Caco-2 (cell line): ENCODE measurements at regions not wholly inside any gene's neighbourhood (a gene's known extent, or its start where the extent isn't known, plus 50 kb on each side); places are given as distances from the start of the nearest gene placed in this dataset.

ENCODE experiments used
- BruUV-seq: library from RNA; stranded (reverse); fragments of 400-500 nt; replicated peaks from 2 replicates; lab custom pipeline; 2021; lab: Mats Ljungman, UMichigan
- CTCF ChIA-PET: fragments of 300-600 bp; sonication (Branson Sonifier 250); formaldehyde crosslinking; loops from one replicate; lab custom pipeline; 2022; ENCODE audit warnings: antibody characterized with exemption; lab: Charles Lee
- POLR2A ChIA-PET: fragments of 300-600 bp; sonication (Branson Sonifier 250); formaldehyde crosslinking; loops from one replicate; lab custom pipeline; 2022; ENCODE audit warnings: antibody characterized with exemption; lab: Charles Lee
- DNase-seq, 2 experiments: peaks; one replicate each; pipeline versions ENCODE4 v3.0.0 to v3.0.0-alpha.2; 2020 to 2022
- H3K27me3 ChIP-seq: replicated peaks from 2 replicates; pipeline ENCODE4 v1.6.0; 2011; ENCODE audit warnings: low read length; ENCODE audit not compliant: control insufficient read depth, insufficient read depth
- H3K36me3 ChIP-seq: 2 replicates; pipeline ENCODE4 v1.5.1; 2011; ENCODE audit warnings: low read length; ENCODE audit not compliant: control insufficient read depth, insufficient read depth
- H3K4me1 ChIP-seq: fragments of 250-450 bp; sonication (Bioruptor Pico); 2 replicates; pipeline ENCODE4 v1.5.1; 2020; ENCODE audit warnings: mild to moderate bottlenecking
- H3K4me3 ChIP-seq: 2 replicates; pipeline ENCODE4 v1.5.1; 2011; ENCODE audit warnings: low read depth, mild to moderate bottlenecking, control low read depth, low read length
- H3K9me3 ChIP-seq: fragments of 250-450 bp; sonication (Bioruptor Pico); 2 replicates; pipeline ENCODE4 v1.5.1; 2020; ENCODE audit warnings: mild to moderate bottlenecking, moderate library complexity
- H3K27ac Mint-ChIP-seq: one replicate; pipeline ENCODE4 v1.8.0; 2022; ENCODE audit warnings: mixed read lengths; ENCODE audit not compliant: unreplicated experiment
- H3K27me3 Mint-ChIP-seq: one replicate; pipeline ENCODE4 v1.8.0; 2022; ENCODE audit warnings: mixed read lengths; ENCODE audit not compliant: insufficient read depth, unreplicated experiment
- H3K36me3 Mint-ChIP-seq: one replicate; pipeline ENCODE4 v1.8.0; 2022; ENCODE audit warnings: mild to moderate bottlenecking, mixed read lengths; ENCODE audit not compliant: insufficient read depth, unreplicated experiment
- H3K4me1 Mint-ChIP-seq: one replicate; pipeline ENCODE4 v1.8.0; 2022; ENCODE audit warnings: low read depth, mixed read lengths; ENCODE audit not compliant: unreplicated experiment
- H3K4me3 Mint-ChIP-seq: one replicate; pipeline ENCODE4 v1.8.0; 2022; ENCODE audit warnings: mild to moderate bottlenecking, moderate library complexity, mixed read lengths; ENCODE audit not compliant: unreplicated experiment
- H3K9me3 Mint-ChIP-seq: one replicate; pipeline ENCODE4 v1.8.0; 2022; ENCODE audit warnings: mixed read lengths; ENCODE audit not compliant: unreplicated experiment
- intact Hi-C: fragments of 100-400 bp; cut with micrococcal nuclease; formaldehyde crosslinking; loops from one replicate; pipeline ENCODE4 v1.10.0; 2022; ENCODE audit not compliant: unreplicated experiment
- TF ChIP-seq, protein P1 (sequence below), 2 experiments: fragments of 200-600 bp in 1 of 2; IDR thresholded peaks; 1 replicate in 1 of 2; 2 replicates in 1 of 2; pipeline versions ENCODE4 v1.5.1 to v1.8.0; 2011 to 2022; ENCODE audit warnings: antibody characterized with exemption in 1 of 2, control low read depth in 1 of 2, inconsistent platforms in 1 of 2, low read depth in 1 of 2, low read length in 1 of 2, mild to moderate bottlenecking in 1 of 2, moderate library complexity in 1 of 2; ENCODE audit not compliant: insufficient read depth in 1 of 2, severe bottlenecking in 1 of 2, unreplicated experiment in 1 of 2

DNA sequence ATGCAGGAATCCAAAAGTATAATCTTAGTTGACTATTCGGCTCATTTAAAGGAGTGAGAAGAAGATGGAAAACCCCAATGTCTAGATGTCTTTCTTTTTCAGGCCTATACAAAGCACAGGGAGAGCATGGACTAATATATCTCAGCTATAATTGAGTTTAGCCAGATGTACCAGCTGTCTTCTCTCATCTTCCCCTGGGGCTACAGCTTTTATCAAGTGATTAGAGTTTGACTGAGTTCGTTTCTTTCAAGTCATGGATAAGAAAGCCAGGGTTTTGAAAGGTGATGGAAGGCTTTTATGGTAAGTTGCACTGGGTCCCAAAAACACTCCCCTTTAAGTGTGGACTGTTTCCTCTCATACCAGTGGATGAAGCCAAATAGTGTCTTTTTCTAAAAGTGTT is 1172.8 kb upstream of the TENM4 start:
- Histone ChIP-seq H3K4me3 (no peak overlapping the region), H3K9me3 (no peaks in the 10 kb centered on the region), H3K4me1 (peaks cover 9% of the 10 kb centered on the region), H3K36me3 (no peaks in the 10 kb centered on the region), H3K27me3 (no peaks in the 10 kb centered on the region)
- Mint-ChIP-seq H3K27ac (no peak overlapping the region), H3K9me3 (peaks cover 10% of the 10 kb centered on the region), H3K36me3 (no peaks in the 10 kb centered on the region), H3K4me1 (peaks cover 7% of the 10 kb centered on the region), H3K4me3 (no peak overlapping the region), H3K27me3 (no peaks in the 10 kb centered on the region)
- no peak for DNase-seq
- POLR2A ChIA-PET, result interaction anchor here (0.6 kb wide), 1 partner anchor 118 kb away, joined by 4 read pairs; no protein-coding TSS in a partner anchor
- CTCF ChIA-PET, result no interaction called here
- no TSS peak for BruUV-seq
- TF ChIP-seq, protein P1, sequence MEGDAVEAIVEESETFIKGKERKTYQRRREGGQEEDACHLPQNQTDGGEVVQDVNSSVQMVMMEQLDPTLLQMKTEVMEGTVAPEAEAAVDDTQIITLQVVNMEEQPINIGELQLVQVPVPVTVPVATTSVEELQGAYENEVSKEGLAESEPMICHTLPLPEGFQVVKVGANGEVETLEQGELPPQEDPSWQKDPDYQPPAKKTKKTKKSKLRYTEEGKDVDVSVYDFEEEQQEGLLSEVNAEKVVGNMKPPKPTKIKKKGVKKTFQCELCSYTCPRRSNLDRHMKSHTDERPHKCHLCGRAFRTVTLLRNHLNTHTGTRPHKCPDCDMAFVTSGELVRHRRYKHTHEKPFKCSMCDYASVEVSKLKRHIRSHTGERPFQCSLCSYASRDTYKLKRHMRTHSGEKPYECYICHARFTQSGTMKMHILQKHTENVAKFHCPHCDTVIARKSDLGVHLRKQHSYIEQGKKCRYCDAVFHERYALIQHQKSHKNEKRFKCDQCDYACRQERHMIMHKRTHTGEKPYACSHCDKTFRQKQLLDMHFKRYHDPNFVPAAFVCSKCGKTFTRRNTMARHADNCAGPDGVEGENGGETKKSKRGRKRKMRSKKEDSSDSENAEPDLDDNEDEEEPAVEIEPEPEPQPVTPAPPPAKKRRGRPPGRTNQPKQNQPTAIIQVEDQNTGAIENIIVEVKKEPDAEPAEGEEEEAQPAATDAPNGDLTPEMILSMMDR (IDR thresholded peaks at IDR 0.05; ENCODE audit: insufficient read depth in 1 of 2, low read depth in 1 of 2, low read length in 1 of 2, severe bottlenecking in 1 of 2, unreplicated experiment in 1 of 2), result no peak
- intact Hi-C loops, result no loop called here

DNA sequence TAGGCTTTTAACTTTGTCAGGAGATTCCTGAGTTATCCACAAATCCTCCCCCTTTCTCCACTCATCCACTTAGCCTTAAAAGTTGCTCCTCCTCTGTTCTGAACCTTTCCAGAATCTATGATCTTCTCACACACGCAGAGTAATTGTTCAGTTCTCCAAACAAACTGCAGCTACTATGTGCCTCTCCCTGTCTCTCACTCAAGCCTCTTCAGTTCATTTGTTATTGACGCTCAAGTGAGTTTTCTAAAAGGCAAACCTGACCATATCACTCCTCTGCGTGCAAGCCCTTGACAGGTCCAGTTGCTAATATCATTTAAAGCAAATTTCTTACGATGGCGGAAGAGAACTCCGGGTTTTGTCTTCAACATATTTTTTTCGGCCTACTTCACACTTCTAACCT is 1169.7 kb upstream of the TENM4 start:
- Mint-ChIP-seq H3K4me1 (peaks cover 18% of the 10 kb centered on the region), H3K36me3 (no peaks in the 10 kb centered on the region), H3K27me3 (no peaks in the 10 kb centered on the region), H3K9me3 (peaks cover 10% of the 10 kb centered on the region), H3K4me3 (no peak overlapping the region), H3K27ac (no peak overlapping the region)
- Histone ChIP-seq H3K9me3 (no peaks in the 10 kb centered on the region), H3K27me3 (no peaks in the 10 kb centered on the region), H3K4me1 (peaks cover 5% of the 10 kb centered on the region), H3K4me3 (no peak overlapping the region), H3K36me3 (no peaks in the 10 kb centered on the region)
- ChIA-PET CTCF (no interaction called here), POLR2A (no interaction called here)
- no peak for DNase-seq
- BruUV-seq, result no TSS peak
- intact Hi-C loops, result no loop called here
- TF ChIP-seq, protein P1 (IDR thresholded peaks at IDR 0.05; ENCODE audit: insufficient read depth in 1 of 2, low read depth in 1 of 2, low read length in 1 of 2, severe bottlenecking in 1 of 2, unreplicated experiment in 1 of 2), result no peak

DNA sequence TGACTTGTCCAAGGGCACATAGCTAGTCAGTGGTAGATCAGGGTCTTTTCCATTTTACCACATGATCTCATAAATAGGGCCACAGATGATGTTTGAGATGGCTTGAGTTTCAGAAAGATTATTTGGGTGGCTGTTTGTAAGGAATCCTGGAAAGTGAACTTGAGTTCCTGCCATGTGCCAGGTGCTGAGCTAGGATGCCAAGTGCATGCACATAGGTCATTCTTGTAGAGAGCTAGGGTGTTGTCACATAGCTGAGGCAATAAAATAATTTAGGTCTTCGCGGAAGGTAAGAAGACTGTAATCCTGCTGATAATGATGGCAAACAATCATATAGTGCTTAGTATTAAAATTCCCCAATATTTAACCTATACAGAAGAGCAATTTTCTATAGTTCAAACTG is 1162.6 kb upstream of the TENM4 start:
- POLR2A ChIA-PET, result no interaction called here
- Histone ChIP-seq H3K4me3 (no peak overlapping the region), H3K27me3 (no peaks in the 10 kb centered on the region), H3K4me1 (peaks cover 5% of the 10 kb centered on the region; the same call in 1 of the 2 replicates), H3K9me3 (no peaks in the 10 kb centered on the region), H3K36me3 (no peaks in the 10 kb centered on the region)
- H3K4me3 Mint-ChIP-seq, result no peak overlapping the region
- no TSS peak for BruUV-seq
- CTCF ChIA-PET, result no interaction called here
- peaks cover 11% of the 10 kb centered on the region for H3K4me1 Mint-ChIP-seq
- H3K9me3 Mint-ChIP-seq, result no peaks in the 10 kb centered on the region
- no peaks in the 10 kb centered on the region for H3K36me3 Mint-ChIP-seq
- no peak for DNase-seq
- intact Hi-C loops, result no loop called here
- TF ChIP-seq, protein P1 (IDR thresholded peaks at IDR 0.05; ENCODE audit: insufficient read depth in 1 of 2, low read depth in 1 of 2, low read length in 1 of 2, severe bottlenecking in 1 of 2, unreplicated experiment in 1 of 2), result no peak
- H3K27me3 Mint-ChIP-seq, result no peaks in the 10 kb centered on the region
- no peak overlapping the region for H3K27ac Mint-ChIP-seq
